HG02938 (cell line): ENCODE measurements at regions not wholly inside any gene's neighbourhood (a gene's known extent, or its start where the extent isn't known, plus 50 kb on each side); places are given as distances from the start of the nearest gene placed in this dataset.

Experiments
- ATAC-seq: cut with Tn5 transposase; IDR thresholded peaks from one replicate; pipeline ENCODE4 v1.9.1; 2021; ENCODE audit warnings: mild to moderate bottlenecking, moderate library complexity; ENCODE audit not compliant: unreplicated experiment

- ATAC-seq: no peak
Observed at GRCh38 chr5:147036691-147037245, 158.2 kb upstream of the PPP2R2B start.

- ATAC-seq: no peak
Observed at GRCh38 chr5:147037515-147038205, 159.1 kb upstream of the PPP2R2B start.

GRCh38 chr5:147040856-147041255 lies 162.3 kb upstream of the PPP2R2B start:
- no peak for ATAC-seq

- ATAC-seq: no peak
Observed at GRCh38 chr5:147044572-147045273, 166.2 kb upstream of the PPP2R2B start.

- ATAC-seq: no peak
Observed at GRCh38 chr5:147045290-147045689, 166.7 kb upstream of the PPP2R2B start.

- no peak for ATAC-seq
Observed at GRCh38 chr5:147046281-147046680, 167.7 kb upstream of the PPP2R2B start.

- no peak for ATAC-seq
Observed at GRCh38 chr5:147046894-147047293, 168.3 kb upstream of the PPP2R2B start.

- no peak for ATAC-seq
Observed at GRCh38 chr5:147049764-147050163, 171.2 kb upstream of the PPP2R2B start.

- ATAC-seq: no peak
Observed at GRCh38 chr5:147050172-147050571, 171.6 kb upstream of the PPP2R2B start.

- no peak for ATAC-seq
Observed at GRCh38 chr5:147051193-147051592, 172.6 kb upstream of the PPP2R2B start.

- ATAC-seq: no peak
Observed at GRCh38 chr5:147052519-147052918, 174.0 kb upstream of the PPP2R2B start.

- ATAC-seq: no peak
Observed at GRCh38 chr5:147055089-147055826, 176.7 kb upstream of the PPP2R2B start.

- no peak for ATAC-seq
Observed at GRCh38 chr5:147055850-147056566, 177.5 kb upstream of the PPP2R2B start.

GRCh38 chr5:147057051-147057450 lies 177.8 kb upstream of the STK32A start:
- ATAC-seq: no peak

- ATAC-seq: no peak
Observed at GRCh38 chr5:147061431-147061830, 173.4 kb upstream of the STK32A start.

GRCh38 chr5:147062427-147062826 lies 172.4 kb upstream of the STK32A start:
- no peak for ATAC-seq

- no peak for ATAC-seq
Observed at GRCh38 chr5:147063943-147064342, 170.9 kb upstream of the STK32A start.

- peak; percentile 49 for ATAC-seq
Observed at GRCh38 chr5:147065071-147065470, 169.8 kb upstream of the STK32A start.

GRCh38 chr5:147068998-147069397 lies 165.8 kb upstream of the STK32A start:
- ATAC-seq: no peak

GRCh38 chr5:147072622-147073021 lies 162.2 kb upstream of the STK32A start:
- ATAC-seq: no peak

GRCh38 chr5:147073098-147073497 lies 161.7 kb upstream of the STK32A start:
- ATAC-seq: no peak
